ENCODE measurements at regions not wholly inside any gene's neighbourhood (a gene's known extent, or its start where the extent isn't known, plus 50 kb on each side); places are given as distances from the start of the nearest gene placed in this dataset.

DNA sequence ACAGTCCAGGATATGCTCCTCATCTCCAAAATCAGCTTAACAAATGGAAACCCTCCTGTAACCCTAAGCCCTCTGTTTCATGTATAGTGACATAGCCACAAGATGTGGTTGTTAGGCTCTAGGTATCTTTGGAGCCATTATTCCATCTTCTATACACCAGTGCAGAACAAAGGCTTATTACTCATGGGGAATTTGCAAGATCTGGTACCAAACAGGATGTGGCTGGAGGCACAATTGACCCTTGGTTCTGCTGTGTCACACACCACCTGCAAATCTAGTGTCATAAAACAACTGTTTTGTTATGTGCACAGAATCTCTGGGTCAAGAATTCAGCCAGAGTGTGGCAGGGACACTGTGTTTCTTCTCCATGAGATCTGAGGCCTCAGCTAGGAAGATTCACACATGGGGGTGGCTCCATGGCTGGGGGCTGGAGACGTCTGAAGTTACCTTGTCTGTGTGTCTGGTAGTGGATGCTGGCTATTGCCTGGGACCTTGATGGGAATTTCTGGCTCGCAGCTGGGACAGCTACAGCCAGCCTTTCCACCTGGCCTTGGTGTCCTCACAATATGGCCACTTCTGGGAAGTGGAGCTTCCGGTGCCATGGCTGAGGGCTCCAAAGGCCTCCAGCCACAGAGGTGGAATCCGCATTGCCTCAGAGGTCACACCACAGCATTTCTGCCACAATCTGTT, 369.9 kb downstream of the CDH26 start:
- H3K4me1 ChIP-seq: no peaks in the 10 kb centered on the region
- H3K27ac ChIP-seq: no peak overlapping the region
- H3K4me3 ChIP-seq: no peak overlapping the region
- H3K9me3 ChIP-seq: no peaks in the 10 kb centered on the region
- H3K36me3 ChIP-seq: no peaks in the 10 kb centered on the region
- no peak for DNase-seq
- intact Hi-C loops (cut with DNase I; ENCODE audit: low total_unique reads): no loop called here
- H3K27me3 ChIP-seq: no peaks in the 10 kb centered on the region
- TF ChIP-seq, protein P1, sequence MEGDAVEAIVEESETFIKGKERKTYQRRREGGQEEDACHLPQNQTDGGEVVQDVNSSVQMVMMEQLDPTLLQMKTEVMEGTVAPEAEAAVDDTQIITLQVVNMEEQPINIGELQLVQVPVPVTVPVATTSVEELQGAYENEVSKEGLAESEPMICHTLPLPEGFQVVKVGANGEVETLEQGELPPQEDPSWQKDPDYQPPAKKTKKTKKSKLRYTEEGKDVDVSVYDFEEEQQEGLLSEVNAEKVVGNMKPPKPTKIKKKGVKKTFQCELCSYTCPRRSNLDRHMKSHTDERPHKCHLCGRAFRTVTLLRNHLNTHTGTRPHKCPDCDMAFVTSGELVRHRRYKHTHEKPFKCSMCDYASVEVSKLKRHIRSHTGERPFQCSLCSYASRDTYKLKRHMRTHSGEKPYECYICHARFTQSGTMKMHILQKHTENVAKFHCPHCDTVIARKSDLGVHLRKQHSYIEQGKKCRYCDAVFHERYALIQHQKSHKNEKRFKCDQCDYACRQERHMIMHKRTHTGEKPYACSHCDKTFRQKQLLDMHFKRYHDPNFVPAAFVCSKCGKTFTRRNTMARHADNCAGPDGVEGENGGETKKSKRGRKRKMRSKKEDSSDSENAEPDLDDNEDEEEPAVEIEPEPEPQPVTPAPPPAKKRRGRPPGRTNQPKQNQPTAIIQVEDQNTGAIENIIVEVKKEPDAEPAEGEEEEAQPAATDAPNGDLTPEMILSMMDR (IDR thresholded peaks at IDR 0.05): no peak
- no peak for TF ChIP-seq POLR2A (IDR thresholded peaks at IDR 0.05)

DNA sequence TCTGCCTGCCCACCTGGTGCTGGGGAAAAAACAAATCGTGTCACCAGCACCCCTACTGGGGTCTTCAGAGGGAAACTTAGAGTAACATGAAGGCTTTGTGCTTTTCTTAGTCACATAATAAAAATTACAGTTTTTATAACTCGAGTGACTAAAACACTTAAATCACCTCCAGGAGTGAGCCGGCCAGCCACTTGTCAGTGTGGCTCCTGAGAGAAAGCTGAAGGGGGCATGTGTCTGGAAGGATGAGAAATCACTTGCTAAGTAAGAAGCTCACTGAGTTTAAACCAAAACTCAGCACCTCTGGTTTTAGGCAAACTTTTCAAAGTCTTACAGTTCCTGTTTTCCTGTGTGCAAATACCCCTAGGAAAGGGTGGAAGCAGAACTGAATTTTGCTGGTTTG, 372.2 kb downstream of the CDH26 start:
- TF ChIP-seq, protein P1 (IDR thresholded peaks at IDR 0.05): no peak
- TF ChIP-seq POLR2A (IDR thresholded peaks at IDR 0.05): no peak
- intact Hi-C loops (cut with DNase I; ENCODE audit: low total_unique reads): no loop called here
- H3K36me3 ChIP-seq: no peaks in the 10 kb centered on the region
- no peak overlapping the region for H3K4me3 ChIP-seq
- H3K4me1 ChIP-seq: no peaks in the 10 kb centered on the region
- no peaks in the 10 kb centered on the region for H3K9me3 ChIP-seq
- no peaks in the 10 kb centered on the region for H3K27me3 ChIP-seq
- DNase-seq: no peak
- no peak overlapping the region for H3K27ac ChIP-seq

- intact Hi-C loops (cut with DNase I; ENCODE audit: low total_unique reads): no loop called here
- TF ChIP-seq POLR2A (IDR thresholded peaks at IDR 0.05): no peak
- TF ChIP-seq, protein P1 (IDR thresholded peaks at IDR 0.05): no peak
These were observed 373.6 kb downstream of the CDH26 start for GRCh38 chr20:60331688-60332300.

DNA sequence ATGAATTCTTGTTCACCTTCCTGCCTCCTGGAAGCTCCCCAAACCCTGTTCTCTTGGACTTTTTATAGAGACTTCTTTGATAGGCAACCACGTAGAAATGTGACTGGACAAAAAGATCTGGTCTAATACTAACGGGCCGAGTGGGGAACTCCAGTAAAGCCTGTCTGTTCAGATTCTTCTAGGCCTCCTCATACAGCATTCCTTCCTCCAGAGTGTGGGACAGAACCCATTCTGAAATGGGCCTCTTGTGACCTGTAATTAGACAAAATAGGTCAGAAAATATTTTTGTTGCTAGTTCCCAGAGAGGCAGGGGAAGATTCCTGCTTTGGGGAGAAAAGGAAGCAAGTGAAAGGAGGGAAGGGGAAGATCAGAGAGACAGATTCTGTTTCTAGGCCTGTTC, 374.3 kb downstream of the CDH26 start:
- H3K9me3 ChIP-seq: no peaks in the 10 kb centered on the region
- H3K4me1 ChIP-seq: no peaks in the 10 kb centered on the region
- H3K27ac ChIP-seq: no peak overlapping the region
- H3K27me3 ChIP-seq: no peaks in the 10 kb centered on the region
- no peaks in the 10 kb centered on the region for H3K36me3 ChIP-seq
- no peak for DNase-seq
- no peak overlapping the region for H3K4me3 ChIP-seq
- no peak for TF ChIP-seq POLR2A (IDR thresholded peaks at IDR 0.05)
- TF ChIP-seq, protein P1 (IDR thresholded peaks at IDR 0.05): no peak
- intact Hi-C loops (cut with DNase I; ENCODE audit: low total_unique reads): no loop called here

More at GRCh38 chr20:60331688-60332300, 373.6 kb downstream of the CDH26 start:
- Histone ChIP-seq H3K27me3 (no peaks in the 10 kb centered on the region), H3K4me1 (no peaks in the 10 kb centered on the region), H3K9me3 (no peaks in the 10 kb centered on the region), H3K4me3 (no peak overlapping the region), H3K27ac (no peak overlapping the region), H3K36me3 (no peaks in the 10 kb centered on the region)
- no peak for DNase-seq

DNA sequence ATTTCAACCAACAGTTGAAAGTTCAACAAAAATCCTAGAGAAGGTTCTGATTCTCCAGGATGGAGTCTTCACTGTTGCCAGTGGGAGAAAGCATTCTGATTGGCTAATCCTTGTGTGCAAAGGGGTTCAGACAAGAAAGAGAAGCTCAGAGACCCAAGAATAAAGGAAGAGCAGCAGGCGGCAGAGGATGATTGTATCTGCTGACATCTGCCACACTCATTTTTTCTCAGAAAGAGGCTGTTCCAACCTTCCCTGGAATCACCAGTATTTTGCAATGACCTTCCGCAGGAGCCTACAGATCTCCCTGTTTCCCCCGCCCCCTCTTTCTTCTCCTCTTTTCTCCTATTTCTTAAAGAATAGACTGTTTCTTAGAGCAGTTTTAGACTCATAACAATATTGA, 376.7 kb downstream of the CDH26 start:
- H3K27me3 ChIP-seq: no peaks in the 10 kb centered on the region
- no peak overlapping the region for H3K27ac ChIP-seq
- H3K4me1 ChIP-seq: no peaks in the 10 kb centered on the region
- H3K9me3 ChIP-seq: no peaks in the 10 kb centered on the region
- H3K36me3 ChIP-seq: no peaks in the 10 kb centered on the region
- intact Hi-C loops (cut with DNase I; ENCODE audit: low total_unique reads): no loop called here
- TF ChIP-seq, protein P1 (IDR thresholded peaks at IDR 0.05): no peak
- TF ChIP-seq POLR2A (IDR thresholded peaks at IDR 0.05): no peak
- no peak overlapping the region for H3K4me3 ChIP-seq
- no peak for DNase-seq

Measured in uterus (tissue), 3 donors.